Trophoblast cell (in vitro differentiated cells and primary cell): ENCODE measurements at regions not wholly inside any gene's neighbourhood (a gene's known extent, or its start where the extent isn't known, plus 50 kb on each side); places are given as distances from the start of the nearest gene placed in this dataset.

Source experiments
- DNase-seq, 2 donors: peaks; one replicate each; pipeline ENCODE4 v3.0.0-alpha.2; 2016
- H2AFZ ChIP-seq: 2 replicates; pipeline ENCODE4 v1.6.1; 2013; ENCODE audit warnings: low read length, moderate library complexity, mild to moderate bottlenecking; ENCODE audit not compliant: insufficient read depth, poor library complexity
- H2AK5ac ChIP-seq: 2 replicates; pipeline ENCODE4 v1.6.1; 2013; ENCODE audit warnings: mild to moderate bottlenecking, low read length
- H2BK120ac ChIP-seq: 2 replicates; pipeline ENCODE4 v1.6.1; 2013; ENCODE audit warnings: low read length, mild to moderate bottlenecking, moderate library complexity; ENCODE audit not compliant: insufficient read depth, poor library complexity
- H2BK12ac ChIP-seq: 2 replicates; pipeline ENCODE4 v1.6.1; 2013; ENCODE audit warnings: mild to moderate bottlenecking, low read length, moderate library complexity
- H2BK5ac ChIP-seq: 2 replicates; pipeline ENCODE4 v1.6.1; 2013; ENCODE audit warnings: low read length, low read depth, moderate library complexity, mild to moderate bottlenecking; ENCODE audit not compliant: poor library complexity
- H3K14ac ChIP-seq: 2 replicates; pipeline ENCODE4 v1.6.1; 2013; ENCODE audit warnings: mild to moderate bottlenecking, low read length
- H3K18ac ChIP-seq: 2 replicates; pipeline ENCODE4 v1.6.1; 2013; ENCODE audit warnings: mild to moderate bottlenecking, low read length
- H3K23ac ChIP-seq: 2 replicates; pipeline ENCODE4 v1.6.1; 2013; ENCODE audit warnings: low read length
- H3K27ac ChIP-seq: 2 replicates; pipeline ENCODE4 v1.5.1; 2013; ENCODE audit warnings: low read depth, mild to moderate bottlenecking, inconsistent platforms, low read length, moderate library complexity
- H3K27me3 ChIP-seq: 2 replicates; pipeline ENCODE4 v1.6.1; 2013; ENCODE audit warnings: inconsistent platforms, mild to moderate bottlenecking, low read length, moderate library complexity; ENCODE audit not compliant: insufficient read depth
- H3K36me3 ChIP-seq, 2 experiments: 1 replicate in 1 of 2; 2 replicates in 1 of 2; pipeline ENCODE4 v1.6.1; 2013; ENCODE audit warnings: low read length in 2 of 2, mild to moderate bottlenecking in 2 of 2, moderate library complexity in 1 of 2; ENCODE audit not compliant: insufficient read depth in 2 of 2, control insufficient read depth in 1 of 2
- H3K4ac ChIP-seq: 2 replicates; pipeline ENCODE4 v1.6.1; 2013; ENCODE audit warnings: low read depth, mild to moderate bottlenecking, low read length, moderate library complexity
- H3K4me1 ChIP-seq, 2 experiments: 1 replicate in 1 of 2; 2 replicates in 1 of 2; pipeline ENCODE4 v1.6.1; 2013; ENCODE audit warnings: low read length in 2 of 2, mild to moderate bottlenecking in 2 of 2, moderate library complexity in 1 of 2; ENCODE audit not compliant: insufficient read depth in 2 of 2, control insufficient read depth in 1 of 2
- H3K4me2 ChIP-seq: 2 replicates; pipeline ENCODE4 v1.6.1; 2013; ENCODE audit warnings: inconsistent platforms, mild to moderate bottlenecking, low read length, moderate library complexity
- H3K4me3 ChIP-seq: 2 replicates; pipeline ENCODE4 v1.5.1; 2013; ENCODE audit warnings: mild to moderate bottlenecking, low read depth, low read length, inconsistent platforms
- H3K79me1 ChIP-seq: one replicate; pipeline ENCODE4 v1.6.1; 2013; ENCODE audit warnings: low read length
- H3K79me2 ChIP-seq: 2 replicates; pipeline ENCODE4 v1.6.1; 2013; ENCODE audit warnings: low read length, mild to moderate bottlenecking; ENCODE audit not compliant: control insufficient read depth, insufficient read depth, poor library complexity
- H3K9ac ChIP-seq: 2 replicates; pipeline ENCODE4 v1.6.1; 2013; ENCODE audit warnings: mild to moderate bottlenecking, low read length
- H3K9me3 ChIP-seq: 2 replicates; pipeline ENCODE4 v1.6.1; 2013; ENCODE audit warnings: low read depth, mild to moderate bottlenecking, control low read depth, inconsistent platforms, low read length; ENCODE audit not compliant: insufficient read depth
- H4K12ac ChIP-seq: 2 replicates; pipeline ENCODE4 v1.6.1; 2013; ENCODE audit warnings: low read depth, mild to moderate bottlenecking, low read length, moderate library complexity
- H4K8ac ChIP-seq: 2 replicates; pipeline ENCODE4 v1.6.1; 2013; ENCODE audit warnings: low read depth, mild to moderate bottlenecking, low read length, moderate library complexity
- H4K91ac ChIP-seq: one replicate; pipeline ENCODE4 v1.6.1; 2013; ENCODE audit warnings: low read depth, mild to moderate bottlenecking, low read length, moderate library complexity
- WGBS: extraction: QIAGEN DNeasy Blood & Tissue Kit; methylation state at CpG from one replicate; pipeline ENCODE4 v1.1.7; 2013; ENCODE audit warnings: missing lambda C conversion rate; ENCODE audit not compliant: insufficient read length, insufficient coverage; ENCODE audit errors: extremely low coverage; 5-methylcytosine and 5-hydroxymethylcytosine counted together

GRCh38 chr20:51253280-51253679, 230.4 kb upstream of the KCNG1 start:
- H4K91ac ChIP-seq, result no peak overlapping the region
- peaks cover 7% of the 10 kb centered on the region for H3K79me1 ChIP-seq
- no peak overlapping the region for H3K23ac ChIP-seq
- H3K79me2 ChIP-seq, result no peaks in the 10 kb centered on the region
- no CpG with 5 or more reads among the region's 1 CpG for WGBS
- H2BK120ac ChIP-seq, result no peak overlapping the region
- peaks cover 4 to 7% of the 10 kb centered on the region in 2 experiments for H3K4me1 ChIP-seq
- H3K4ac ChIP-seq, result no peak overlapping the region
- no peak overlapping the region for H3K14ac ChIP-seq
- no peak overlapping the region for H3K4me2 ChIP-seq
- H3K9me3 ChIP-seq, result peaks cover 6% of the 10 kb centered on the region
- no peak for DNase-seq
- H2BK5ac ChIP-seq, result no peak overlapping the region
- no peak overlapping the region for H2AFZ ChIP-seq
- H3K36me3 ChIP-seq, result no peaks in the 10 kb centered on the region
- H2BK12ac ChIP-seq, result no peak overlapping the region
- H3K27ac ChIP-seq, result no peak overlapping the region
- no peak overlapping the region for H4K12ac ChIP-seq
- no peak overlapping the region for H3K18ac ChIP-seq
- no peak overlapping the region for H4K8ac ChIP-seq
- H3K4me3 ChIP-seq, result no peak overlapping the region
- no peak overlapping the region for H2AK5ac ChIP-seq
- no peaks in the 10 kb centered on the region for H3K27me3 ChIP-seq
- no peak overlapping the region for H3K9ac ChIP-seq

- no peak overlapping the region for H3K4me3 ChIP-seq
- no peak overlapping the region for H2BK12ac ChIP-seq
- no peak overlapping the region for H4K8ac ChIP-seq
- no peak overlapping the region for H4K91ac ChIP-seq
- H3K18ac ChIP-seq, result no peak overlapping the region
- H2BK5ac ChIP-seq, result no peak overlapping the region
- H3K79me2 ChIP-seq, result no peaks in the 10 kb centered on the region
- H2AFZ ChIP-seq, result no peak overlapping the region
- peaks cover 6% of the 10 kb centered on the region for H3K9me3 ChIP-seq
- no peak for DNase-seq
- H3K4me2 ChIP-seq, result no peak overlapping the region
- no peak overlapping the region for H3K14ac ChIP-seq
- H3K4ac ChIP-seq, result no peak overlapping the region
- no CpG with 5 or more reads among the region's 6 CpGs for WGBS
- H3K9ac ChIP-seq, result no peak overlapping the region
- no peak overlapping the region for H2AK5ac ChIP-seq
- no peak overlapping the region for H4K12ac ChIP-seq
- H2BK120ac ChIP-seq, result no peak overlapping the region
- H3K27ac ChIP-seq, result no peak overlapping the region
- no peak overlapping the region for H3K23ac ChIP-seq
- no peaks in the 10 kb centered on the region for H3K27me3 ChIP-seq
- H3K36me3 ChIP-seq, result no peaks in the 10 kb centered on the region
- peaks cover 0 to 3% of the 10 kb centered on the region in 2 experiments for H3K4me1 ChIP-seq
- H3K79me1 ChIP-seq, result no peaks in the 10 kb centered on the region
Observed at GRCh38 chr20:51249781-51250180, 226.9 kb upstream of the KCNG1 start.

- no peak overlapping the region for H4K12ac ChIP-seq
- no peak overlapping the region for H2AFZ ChIP-seq
- no peak overlapping the region for H3K27ac ChIP-seq
- no peak overlapping the region for H2BK12ac ChIP-seq
- H3K9me3 ChIP-seq, result peaks cover 5% of the 10 kb centered on the region
- no peak overlapping the region for H4K8ac ChIP-seq
- no CpG with 5 or more reads among the region's 4 CpGs for WGBS
- no peaks in the 10 kb centered on the region for H3K36me3 ChIP-seq
- DNase-seq, result no peak
- no peak overlapping the region for H2BK5ac ChIP-seq
- no peak overlapping the region for H3K14ac ChIP-seq
- H3K79me2 ChIP-seq, result no peaks in the 10 kb centered on the region
- no peak overlapping the region for H3K18ac ChIP-seq
- no peak overlapping the region for H2BK120ac ChIP-seq
- no peaks in the 10 kb centered on the region for H3K79me1 ChIP-seq
- H3K4ac ChIP-seq, result no peak overlapping the region
- no peak overlapping the region for H4K91ac ChIP-seq
- no peak overlapping the region for H3K4me3 ChIP-seq
- no peaks in the 10 kb centered on the region for H3K27me3 ChIP-seq
- peaks cover 2 to 3% of the 10 kb centered on the region in 2 experiments for H3K4me1 ChIP-seq
- H3K23ac ChIP-seq, result no peak overlapping the region
- no peak overlapping the region for H2AK5ac ChIP-seq
- no peak overlapping the region for H3K9ac ChIP-seq
- no peak overlapping the region for H3K4me2 ChIP-seq
Observed at GRCh38 chr20:51249215-51249614, 226.3 kb upstream of the KCNG1 start.

- no peak overlapping the region for H4K91ac ChIP-seq
- H2BK12ac ChIP-seq, result no peak overlapping the region
- H3K36me3 ChIP-seq, result no peaks in the 10 kb centered on the region
- H2AK5ac ChIP-seq, result no peak overlapping the region
- no peak overlapping the region for H3K23ac ChIP-seq
- no peak overlapping the region for H2BK120ac ChIP-seq
- H4K12ac ChIP-seq, result no peak overlapping the region
- no peaks in the 10 kb centered on the region for H3K79me1 ChIP-seq
- H3K9ac ChIP-seq, result no peak overlapping the region
- no peak overlapping the region for H3K4me2 ChIP-seq
- no peak overlapping the region for H3K27ac ChIP-seq
- H3K27me3 ChIP-seq, result no peaks in the 10 kb centered on the region
- H2BK5ac ChIP-seq, result no peak overlapping the region
- H3K9me3 ChIP-seq, result peaks cover 7% of the 10 kb centered on the region
- no peak overlapping the region for H2AFZ ChIP-seq
- WGBS, result no CpG with 5 or more reads among the region's 10 CpGs
- no peak overlapping the region for H3K14ac ChIP-seq
- peak; percentile 71 to 91 for DNase-seq
- peaks cover 0 to 2% of the 10 kb centered on the region in 2 experiments for H3K4me1 ChIP-seq
- no peaks in the 10 kb centered on the region for H3K79me2 ChIP-seq
- H3K4me3 ChIP-seq, result no peak overlapping the region
- H3K18ac ChIP-seq, result no peak overlapping the region
- no peak overlapping the region for H3K4ac ChIP-seq
- no peak overlapping the region for H4K8ac ChIP-seq
Observed at GRCh38 chr20:51244466-51244865, 221.6 kb upstream of the KCNG1 start.
